Endothelial cell (in vitro differentiated cells): ENCODE measurements at regions not wholly inside any gene's neighbourhood (a gene's known extent, or its start where the extent isn't known, plus 50 kb on each side); places are given as distances from the start of the nearest gene placed in this dataset.

Experiments
- DNase-seq: peaks from one replicate; pipeline ENCODE4 v3.0.0; 2021; ENCODE audit warnings: low spot score
- H3K27ac Mint-ChIP-seq: one replicate; pipeline ENCODE4 v1.8.0; 2021; ENCODE audit warnings: mixed read lengths, inconsistent platforms; ENCODE audit not compliant: unreplicated experiment
- H3K27me3 Mint-ChIP-seq: one replicate; pipeline ENCODE4 v1.8.0; 2021; ENCODE audit warnings: mild to moderate bottlenecking, moderate library complexity, mixed read lengths, inconsistent platforms; ENCODE audit not compliant: unreplicated experiment
- H3K36me3 Mint-ChIP-seq: one replicate; pipeline ENCODE4 v1.8.0; 2021; ENCODE audit warnings: mild to moderate bottlenecking, low read depth, mixed read lengths, inconsistent platforms; ENCODE audit not compliant: unreplicated experiment
- H3K4me1 Mint-ChIP-seq: one replicate; pipeline ENCODE4 v1.8.0; 2021; ENCODE audit warnings: mild to moderate bottlenecking, mixed read lengths, inconsistent platforms; ENCODE audit not compliant: unreplicated experiment
- H3K4me3 Mint-ChIP-seq: one replicate; pipeline ENCODE4 v1.8.0; 2021; ENCODE audit warnings: mild to moderate bottlenecking, mixed read lengths, inconsistent platforms; ENCODE audit not compliant: unreplicated experiment
- H3K9me3 Mint-ChIP-seq: one replicate; pipeline ENCODE4 v1.8.0; 2021; ENCODE audit warnings: mixed read lengths, inconsistent platforms; ENCODE audit not compliant: unreplicated experiment
- TF ChIP-seq, protein P1 (sequence below): fragments of 200-600 bp; sonication (generic); IDR thresholded peaks from one replicate; pipeline ENCODE4 v1.5.0; 2021; ENCODE audit warnings: antibody characterized with exemption; ENCODE audit not compliant: unreplicated experiment

DNA sequence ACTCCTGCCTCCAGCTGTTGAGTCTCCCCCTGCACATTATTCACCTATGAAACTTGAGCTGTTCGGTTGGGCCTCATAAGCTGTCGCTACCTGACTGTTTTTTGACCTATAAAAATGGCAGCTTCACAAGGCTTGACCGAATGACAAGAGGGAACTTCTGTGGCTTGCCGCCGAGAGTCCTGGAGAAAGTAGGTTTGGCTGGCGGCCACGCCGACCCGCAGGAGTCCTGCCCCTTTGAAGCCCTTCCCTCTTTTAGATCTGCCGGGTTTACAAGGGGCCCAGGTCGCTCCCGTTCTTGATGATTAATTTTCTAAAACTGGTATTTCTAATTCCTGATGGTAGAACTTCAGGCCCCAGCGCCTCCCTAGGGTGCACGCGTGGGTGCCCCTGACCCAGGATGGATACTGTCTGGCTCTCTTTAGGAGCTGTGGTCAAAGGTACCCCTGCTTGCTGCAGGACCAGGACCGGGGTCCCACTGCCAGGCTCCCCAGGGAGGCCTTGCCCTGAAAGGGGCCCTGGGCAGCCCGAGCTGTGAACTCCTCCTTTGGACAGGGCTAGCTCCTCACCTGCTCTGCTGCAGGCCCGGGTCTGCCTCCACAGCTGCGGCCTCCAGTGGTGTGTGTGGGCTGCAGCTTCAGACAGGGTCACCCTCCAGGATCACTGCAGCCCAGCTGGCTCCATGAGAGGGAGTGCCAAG lies 171.8 kb downstream of the CTTN start:
- DNase-seq: no peak
- Mint-ChIP-seq H3K9me3 (no peaks in the 10 kb centered on the region), H3K27me3 (peaks cover 4% of the 10 kb centered on the region)

DNA sequence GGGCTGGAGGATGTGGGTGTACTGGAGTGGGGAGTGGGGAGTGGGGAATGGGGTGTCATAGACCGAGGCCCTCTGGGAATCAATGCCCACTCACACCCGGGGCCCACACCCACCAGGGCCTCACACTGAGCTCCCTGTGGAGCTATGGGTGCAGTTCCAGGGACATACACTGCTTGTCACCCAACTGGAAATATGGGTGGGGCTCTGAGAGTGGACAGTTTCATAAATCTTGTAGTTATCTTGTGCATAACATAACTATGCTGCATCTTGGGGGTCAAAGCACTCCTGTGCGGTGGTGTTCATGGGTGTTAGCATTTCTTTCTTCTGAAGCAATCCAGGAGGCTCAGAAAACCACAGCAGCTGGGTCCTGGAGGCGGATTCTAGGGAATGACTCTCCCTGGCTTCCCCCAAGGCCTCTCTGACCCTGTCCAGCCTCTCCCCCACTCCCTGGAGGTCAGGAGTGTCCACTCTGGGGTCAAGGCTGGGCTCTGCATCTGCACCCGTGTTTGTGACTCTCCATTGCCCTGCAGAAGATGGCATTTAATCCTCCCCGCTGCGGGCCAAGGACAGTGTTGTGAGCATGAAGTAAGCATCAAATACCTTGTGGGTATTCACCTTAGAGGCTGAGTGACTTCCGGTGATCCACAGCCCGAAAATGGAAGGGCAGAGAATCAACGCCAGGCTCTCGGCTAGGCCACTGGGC lies 172.5 kb downstream of the CTTN start:
- Mint-ChIP-seq H3K27me3 (peaks cover 6% of the 10 kb centered on the region), H3K9me3 (no peaks in the 10 kb centered on the region), H3K4me3 (no peak overlapping the region), H3K4me1 (peaks cover 5% of the 10 kb centered on the region), H3K36me3 (no peaks in the 10 kb centered on the region), H3K27ac (no peak overlapping the region)
- no peak for DNase-seq
- TF ChIP-seq, protein P1, sequence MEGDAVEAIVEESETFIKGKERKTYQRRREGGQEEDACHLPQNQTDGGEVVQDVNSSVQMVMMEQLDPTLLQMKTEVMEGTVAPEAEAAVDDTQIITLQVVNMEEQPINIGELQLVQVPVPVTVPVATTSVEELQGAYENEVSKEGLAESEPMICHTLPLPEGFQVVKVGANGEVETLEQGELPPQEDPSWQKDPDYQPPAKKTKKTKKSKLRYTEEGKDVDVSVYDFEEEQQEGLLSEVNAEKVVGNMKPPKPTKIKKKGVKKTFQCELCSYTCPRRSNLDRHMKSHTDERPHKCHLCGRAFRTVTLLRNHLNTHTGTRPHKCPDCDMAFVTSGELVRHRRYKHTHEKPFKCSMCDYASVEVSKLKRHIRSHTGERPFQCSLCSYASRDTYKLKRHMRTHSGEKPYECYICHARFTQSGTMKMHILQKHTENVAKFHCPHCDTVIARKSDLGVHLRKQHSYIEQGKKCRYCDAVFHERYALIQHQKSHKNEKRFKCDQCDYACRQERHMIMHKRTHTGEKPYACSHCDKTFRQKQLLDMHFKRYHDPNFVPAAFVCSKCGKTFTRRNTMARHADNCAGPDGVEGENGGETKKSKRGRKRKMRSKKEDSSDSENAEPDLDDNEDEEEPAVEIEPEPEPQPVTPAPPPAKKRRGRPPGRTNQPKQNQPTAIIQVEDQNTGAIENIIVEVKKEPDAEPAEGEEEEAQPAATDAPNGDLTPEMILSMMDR: no peak

More for the DNA sequence above, 171.8 kb downstream of the CTTN start:
- TF ChIP-seq, protein P1: no peak
- H3K4me3 Mint-ChIP-seq: no peak overlapping the region
- H3K36me3 Mint-ChIP-seq: no peaks in the 10 kb centered on the region
- peaks cover 5% of the 10 kb centered on the region for H3K4me1 Mint-ChIP-seq
- H3K27ac Mint-ChIP-seq: no peak overlapping the region

DNA sequence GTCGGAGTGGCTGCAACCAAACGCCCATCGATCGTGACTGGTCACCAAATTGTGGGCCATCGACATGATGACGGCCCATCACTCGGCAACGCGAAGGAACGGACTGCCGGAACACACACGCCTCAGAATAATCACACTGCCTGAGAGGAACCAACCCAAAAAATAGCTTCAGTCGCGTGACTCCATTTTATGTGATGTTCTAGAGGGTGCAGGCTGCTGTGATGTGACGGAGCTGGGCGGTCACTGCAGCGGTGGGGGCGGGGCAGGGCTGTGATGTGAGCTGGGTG lies 174.6 kb downstream of the CTTN start:
- H3K36me3 Mint-ChIP-seq: no peaks in the 10 kb centered on the region
- DNase-seq: no peak
- no peaks in the 10 kb centered on the region for H3K9me3 Mint-ChIP-seq
- no peak overlapping the region for H3K4me3 Mint-ChIP-seq
- no peak overlapping the region for H3K27ac Mint-ChIP-seq
- TF ChIP-seq, protein P1: no peak
- peaks cover 8% of the 10 kb centered on the region for H3K27me3 Mint-ChIP-seq
- H3K4me1 Mint-ChIP-seq: peaks cover under 1% of the 10 kb centered on the region

DNA sequence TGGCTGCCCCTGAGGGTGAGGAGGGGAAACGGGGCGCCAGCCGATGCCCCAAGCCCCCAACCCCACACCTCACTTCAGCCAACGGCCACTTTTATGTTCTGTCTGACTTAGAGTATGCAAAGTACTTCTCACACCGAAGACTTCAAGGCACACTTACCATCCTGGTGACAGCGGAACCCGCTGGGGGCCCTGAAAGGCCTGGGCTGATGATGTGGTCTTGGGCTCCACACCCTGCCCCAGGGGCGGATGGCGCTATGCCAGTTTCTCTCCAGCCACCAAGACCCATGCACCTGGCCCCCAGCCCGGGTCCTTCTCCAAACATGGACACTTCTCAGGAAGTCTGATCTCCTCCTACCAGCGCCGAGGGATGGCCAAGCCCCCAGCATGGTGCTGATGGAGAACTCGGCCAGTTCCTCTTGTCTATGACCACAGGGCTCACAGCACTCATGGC lies 175.4 kb downstream of the CTTN start:
- H3K27me3 Mint-ChIP-seq: peaks cover 8% of the 10 kb centered on the region
- H3K27ac Mint-ChIP-seq: no peak overlapping the region
- DNase-seq: no peak
- TF ChIP-seq, protein P1: no peak
- H3K4me3 Mint-ChIP-seq: no peak overlapping the region
- H3K4me1 Mint-ChIP-seq: no peaks in the 10 kb centered on the region
- no peaks in the 10 kb centered on the region for H3K36me3 Mint-ChIP-seq
- no peaks in the 10 kb centered on the region for H3K9me3 Mint-ChIP-seq

DNA sequence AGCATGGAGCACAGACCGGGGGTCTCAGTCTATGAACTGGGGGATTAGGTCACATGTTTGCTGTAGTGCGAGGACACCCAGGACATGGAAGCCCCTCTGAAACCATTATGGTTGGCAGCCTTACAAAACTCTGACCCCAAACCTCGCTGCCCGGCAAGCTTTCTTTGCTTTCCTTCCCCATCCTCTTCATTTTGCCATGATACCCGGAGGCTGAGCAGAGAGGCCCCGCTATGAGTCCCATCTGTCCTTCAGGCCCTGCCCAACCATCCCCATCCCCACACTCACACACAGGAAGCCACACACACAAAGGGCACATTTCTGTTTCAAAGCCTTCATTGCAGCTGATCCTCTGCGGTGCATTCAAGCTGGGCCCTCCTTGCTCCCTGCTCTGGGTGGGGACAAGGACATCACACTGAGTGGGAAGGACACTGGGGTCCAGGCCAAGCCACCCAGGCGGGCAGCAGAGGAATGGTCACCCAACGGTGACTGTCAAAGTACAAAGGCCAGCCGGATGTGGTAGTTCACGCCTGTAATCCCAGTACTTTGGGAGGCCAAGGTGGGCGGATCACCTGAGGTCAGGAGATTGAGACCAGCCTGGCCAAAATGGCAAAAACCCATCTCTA lies 176.5 kb downstream of the CTTN start:
- TF ChIP-seq, protein P1: no peak
- Mint-ChIP-seq H3K27me3 (peaks cover 9% of the 10 kb centered on the region), H3K4me3 (no peak overlapping the region), H3K4me1 (no peaks in the 10 kb centered on the region), H3K9me3 (no peaks in the 10 kb centered on the region), H3K27ac (no peak overlapping the region), H3K36me3 (no peaks in the 10 kb centered on the region)
- no peak for DNase-seq
